Common myeloid progenitor, CD34-positive (primary cell): ENCODE measurements at regions not wholly inside any gene's neighbourhood (a gene's known extent, or its start where the extent isn't known, plus 50 kb on each side); places are given as distances from the start of the nearest gene placed in this dataset.

ENCODE experiments used
- CTCF ChIA-PET: fragments of 350-600 bp; sonication (Branson Sonifier 250); formaldehyde crosslinking; loops from one replicate; lab custom pipeline; 2021; ENCODE audit warnings: antibody characterized with exemption; lab: Charles Lee
- POLR2A ChIA-PET: fragments of 350-600 bp; sonication (Branson Sonifier 250); formaldehyde crosslinking; loops from one replicate; lab custom pipeline; 2021; ENCODE audit warnings: antibody characterized with exemption; lab: Charles Lee
- DNase-seq, 3 donors: peaks; one replicate each; pipeline versions ENCODE4 v3.0.0 to v3.0.0-alpha.2; 2013
- H3K27ac ChIP-seq, 2 experiments: 1 replicate in 1 of 2; 2 replicates in 1 of 2; pipeline ENCODE4 v1.7.0; 2013; ENCODE audit warnings: inconsistent platforms in 2 of 2, low read length in 2 of 2, mild to moderate bottlenecking in 2 of 2, low read depth in 1 of 2, moderate library complexity in 1 of 2; ENCODE audit not compliant: severe bottlenecking in 2 of 2, insufficient read depth in 1 of 2, poor library complexity in 1 of 2
- H3K27me3 ChIP-seq, 5 experiments: replicated peaks in 2 of 5; 1 replicate in 3 of 5; 2 replicates in 2 of 5; pipeline versions ENCODE4 v1.6.1 to v1.7.0; 2013; ENCODE audit warnings: low read length in 4 of 5, mild to moderate bottlenecking in 2 of 5, moderate library complexity in 2 of 5, inconsistent platforms in 1 of 5; ENCODE audit not compliant: insufficient read depth in 5 of 5, control insufficient read depth in 4 of 5
- H3K36me3 ChIP-seq, 4 experiments: 1 replicate in 2 of 4; 2 replicates in 2 of 4; pipeline versions ENCODE4 v1.6.1 to v1.7.0; 2013; ENCODE audit warnings: low read length in 3 of 4, control low read depth in 1 of 4, mild to moderate bottlenecking in 1 of 4; ENCODE audit not compliant: control insufficient read depth in 4 of 4, insufficient read depth in 4 of 4
- H3K4me1 ChIP-seq, 4 experiments: 1 replicate in 3 of 4; 2 replicates in 1 of 4; pipeline versions ENCODE4 v1.6.1 to v1.7.1; 2013; ENCODE audit warnings: low read length in 3 of 4, mild to moderate bottlenecking in 3 of 4, control low read depth in 1 of 4, inconsistent platforms in 1 of 4, moderate library complexity in 1 of 4; ENCODE audit not compliant: control insufficient read depth in 4 of 4, insufficient read depth in 4 of 4; ENCODE audit errors: control extremely low read depth in 1 of 4
- H3K4me3 ChIP-seq, 7 experiments: 1 replicate in 4 of 7; 2 replicates in 3 of 7; pipeline versions ENCODE4 v1.5.1 to v1.7.0; 2013; ENCODE audit warnings: mild to moderate bottlenecking in 7 of 7, low read length in 6 of 7, moderate library complexity in 6 of 7, inconsistent platforms in 2 of 7, low read depth in 2 of 7, control low read depth in 1 of 7; ENCODE audit not compliant: insufficient read depth in 4 of 7, control insufficient read depth in 1 of 7; ENCODE audit errors: extremely low read depth in 1 of 7
- H3K9me3 ChIP-seq, 5 experiments: 1 replicate in 4 of 5; 2 replicates in 1 of 5; pipeline versions ENCODE4 v1.6.1 to v1.7.1; 2013; ENCODE audit warnings: low read length in 4 of 5, mild to moderate bottlenecking in 2 of 5, inconsistent platforms in 1 of 5, low read depth in 1 of 5, moderate library complexity in 1 of 5; ENCODE audit not compliant: control insufficient read depth in 4 of 5, insufficient read depth in 2 of 5; ENCODE audit errors: control extremely low read depth in 1 of 5
- WGBS: methylation state at CpG from one replicate; pipeline ENCODE4 v1.1.5; 2013; ENCODE audit not compliant: insufficient coverage; 5-methylcytosine and 5-hydroxymethylcytosine counted together

GRCh38 chr14:21960636-21961035 lies 287.0 kb upstream of the OR4E1 start:
- H3K27ac ChIP-seq: no peak overlapping the region
- ChIA-PET CTCF (interaction anchor here (1.4 to 1.5 kb wide), 2 partner anchors 9 to 15 kb away, joined by 3 to 4 read pairs; no protein-coding TSS in a partner anchor), POLR2A (no interaction called here)
- peaks cover 0 to 2% (median 0%) of the 10 kb centered on the region in 4 experiments for H3K4me1 ChIP-seq
- 100% methylated on average over 1 of the region's 1 CpG for WGBS
- DNase-seq: no peak
- H3K4me3 ChIP-seq: no peak overlapping the region
- no peaks in the 10 kb centered on the region for H3K27me3 ChIP-seq
- H3K9me3 ChIP-seq: peaks cover 0 to 6% (median 2%) of the 10 kb centered on the region in 5 experiments
- no peaks in the 10 kb centered on the region for H3K36me3 ChIP-seq

- ChIA-PET POLR2A (no interaction called here), CTCF (interaction anchor here (0.7 to 1.1 kb wide), 5 partner anchors 11 to 30 kb away, joined by 3 to 4 read pairs (median 3); no protein-coding TSS in a partner anchor)
- Histone ChIP-seq H3K4me1 (peaks cover 0 to 7% (median 0%) of the 10 kb centered on the region in 4 experiments), H3K9me3 (no peaks in the 10 kb centered on the region), H3K36me3 (no peaks in the 10 kb centered on the region), H3K27ac (no peak overlapping the region), H3K27me3 (no peaks in the 10 kb centered on the region), H3K4me3 (no peak overlapping the region)
- 100% methylated on average over 1 of the region's 3 CpGs for WGBS
- no peak for DNase-seq
Measured at GRCh38 chr14:21941885-21942284, 268.3 kb upstream of the OR4E1 start.

DNA sequence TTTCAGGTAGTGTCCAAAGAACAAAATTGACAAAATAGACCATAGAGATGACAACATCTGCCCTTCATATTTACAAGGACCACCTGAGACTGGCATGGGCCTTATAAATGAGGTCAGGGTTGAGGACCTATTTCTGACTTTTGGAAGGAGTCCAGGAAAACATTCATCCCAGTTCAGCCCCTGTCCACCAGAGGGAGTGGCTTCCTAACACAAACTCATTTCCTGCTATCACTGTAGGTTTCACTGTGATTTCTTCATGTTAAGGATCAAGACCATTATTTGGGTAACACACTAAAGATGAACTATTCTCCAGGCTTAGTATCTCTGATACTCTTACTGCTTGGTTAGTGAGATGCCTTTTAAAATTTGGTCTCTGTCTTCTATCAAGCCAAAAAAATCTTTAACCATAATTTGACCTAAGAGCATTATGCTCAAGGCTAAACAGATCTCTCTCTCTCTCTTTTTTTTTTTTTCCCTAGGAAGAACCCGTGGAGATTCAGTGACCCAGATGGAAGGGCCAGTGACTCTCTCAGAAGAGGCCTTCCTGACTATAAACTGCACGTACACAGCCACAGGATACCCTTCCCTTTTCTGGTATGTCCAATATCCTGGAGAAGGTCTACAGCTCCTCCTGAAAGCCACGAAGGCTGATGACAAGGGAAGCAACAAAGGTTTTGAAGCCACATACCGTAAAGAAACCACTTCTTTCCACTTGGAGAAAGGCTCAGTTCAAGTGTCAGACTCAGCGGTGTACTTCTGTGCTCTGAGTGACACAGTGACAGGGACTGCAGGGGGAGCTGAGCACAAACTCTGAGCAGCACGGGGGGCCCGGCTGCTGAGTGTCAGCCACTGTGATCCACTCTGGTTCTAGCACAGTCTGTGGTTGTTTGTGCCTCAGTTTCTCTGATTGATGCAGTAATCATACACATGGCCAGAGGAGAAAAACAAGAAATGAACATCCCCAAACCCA lies 267.6 kb upstream of the OR4E1 start:
- Histone ChIP-seq H3K4me1 (peaks cover 0 to 7% (median 0%) of the 10 kb centered on the region in 4 experiments), H3K4me3 (no peak overlapping the region), H3K27me3 (no peaks in the 10 kb centered on the region), H3K36me3 (no peaks in the 10 kb centered on the region), H3K9me3 (no peaks in the 10 kb centered on the region), H3K27ac (no peak overlapping the region)
- POLR2A ChIA-PET: no interaction called here
- WGBS: 71% methylated on average over 7 of the region's 7 CpGs
- CTCF ChIA-PET: interaction anchor here (0.7 to 1.5 kb wide), 8 partner anchors 9 to 159 kb away, joined by 3 to 4 read pairs (median 3); no protein-coding TSS in a partner anchor
- DNase-seq: peak; percentile 54 to 68 (median 61)

GRCh38 chr14:21939836-21940235 lies 266.2 kb upstream of the OR4E1 start:
- Histone ChIP-seq H3K36me3 (no peaks in the 10 kb centered on the region), H3K4me1 (peaks cover 0 to 7% (median 0%) of the 10 kb centered on the region in 4 experiments), H3K9me3 (no peaks in the 10 kb centered on the region), H3K27me3 (no peaks in the 10 kb centered on the region), H3K4me3 (no peak overlapping the region), H3K27ac (no peak overlapping the region)
- no peak for DNase-seq
- POLR2A ChIA-PET: no interaction called here
- no CpG with 5 or more reads among the region's 1 CpG for WGBS
- CTCF ChIA-PET: interaction anchor here (1.0 to 1.5 kb wide), 6 partner anchors 8 to 160 kb away, joined by 3 to 5 read pairs (median 4); no protein-coding TSS in a partner anchor

DNA sequence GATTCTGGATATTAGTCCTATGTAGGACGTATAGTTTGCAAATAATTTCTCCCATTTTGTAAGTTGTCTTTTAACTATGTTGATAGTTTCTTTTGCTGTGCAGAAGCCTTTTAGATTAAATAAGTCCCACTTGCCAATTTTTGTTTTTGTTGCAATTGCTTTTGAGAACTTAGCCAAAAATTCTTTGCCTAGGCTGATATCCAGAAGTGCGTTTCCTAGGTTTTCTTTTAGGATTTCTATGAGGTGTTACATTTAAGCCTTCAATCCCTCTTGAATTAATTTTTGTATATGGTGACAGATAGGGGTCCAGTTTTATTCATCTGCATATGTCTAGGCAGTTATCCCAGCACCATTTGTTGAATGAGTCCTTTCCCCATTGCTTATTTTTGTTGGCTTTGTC lies 264.4 kb upstream of the OR4E1 start:
- CTCF ChIA-PET: interaction anchor here (1.1 kb wide), 1 partner anchor 12 kb away, joined by 3 read pairs; no protein-coding TSS in a partner anchor
- DNase-seq: no peak
- POLR2A ChIA-PET: no interaction called here
- peaks cover 0 to 7% (median 0%) of the 10 kb centered on the region in 4 experiments for H3K4me1 ChIP-seq
- 100% methylated on average over 1 of the region's 2 CpGs for WGBS
- no peaks in the 10 kb centered on the region for H3K9me3 ChIP-seq
- H3K36me3 ChIP-seq: no peaks in the 10 kb centered on the region
- H3K4me3 ChIP-seq: no peak overlapping the region
- no peaks in the 10 kb centered on the region for H3K27me3 ChIP-seq
- no peak overlapping the region for H3K27ac ChIP-seq

- no peak overlapping the region for H3K27ac ChIP-seq
- POLR2A ChIA-PET: no interaction called here
- H3K27me3 ChIP-seq: no peaks in the 10 kb centered on the region
- no peaks in the 10 kb centered on the region for H3K9me3 ChIP-seq
- H3K4me1 ChIP-seq: peaks cover 0 to 13% (median 5%) of the 10 kb centered on the region in 4 experiments
- CTCF ChIA-PET: interaction anchor here (1.0 to 3.1 kb wide), 14 partner anchors 8 to 84 kb away, joined by 3 to 54 read pairs (median 5); no protein-coding TSS in a partner anchor
- no CpG with 5 or more reads among the region's 1 CpG for WGBS
- DNase-seq: peak; percentile 43 to 56 (median 49)
- no peaks in the 10 kb centered on the region for H3K36me3 ChIP-seq
- H3K4me3 ChIP-seq: no peak overlapping the region
Measured at GRCh38 chr14:21933681-21934080, 260.1 kb upstream of the OR4E1 start.
